Thyroid gland (tissue), 4 donors: ENCODE measurements at regions not wholly inside any gene's neighbourhood (a gene's known extent, or its start where the extent isn't known, plus 50 kb on each side); places are given as distances from the start of the nearest gene placed in this dataset.

Experiments used
- DNase-seq, 2 donors: peaks; one replicate each; pipeline ENCODE4 v3.0.0-alpha.2; 2019
- H3K27ac ChIP-seq, 3 donors: fragments of 200-600 bp; sonication (generic); 1 replicate in 2 of 3; 2 replicates in 1 of 3; pipeline ENCODE4 v1.5.1; 2016 to 2019; ENCODE audit warnings: mild to moderate bottlenecking in 1 of 3, moderate library complexity in 1 of 3
- H3K27me3 ChIP-seq: fragments of 200-600 bp; sonication (generic); one replicate; pipeline ENCODE4 v1.5.1; 2019
- H3K36me3 ChIP-seq, 2 donors: fragments of 200-600 bp; sonication (generic); one replicate each; pipeline ENCODE4 v1.5.1; 2016 to 2019
- H3K4me1 ChIP-seq, 2 donors: fragments of 200-600 bp; sonication (generic); one replicate each; pipeline ENCODE4 v1.5.1; 2017 to 2019
- H3K4me3 ChIP-seq, 3 donors: fragments of 200-600 bp; sonication (generic); replicated peaks in 1 of 3; 1 replicate in 2 of 3; 2 replicates in 1 of 3; pipeline ENCODE4 v1.5.1; 2016; ENCODE audit warnings: mild to moderate bottlenecking in 1 of 3
- H3K9me3 ChIP-seq: fragments of 200-600 bp; sonication (generic); one replicate; pipeline ENCODE4 v1.5.1; 2017
- POLR2A ChIP-seq, 2 donors: fragments of 450-650 bp; IDR thresholded peaks; one replicate each; pipeline ENCODE4 v1.6.1; 2017; ENCODE audit warnings: antibody characterized with exemption in 2 of 2, mild to moderate bottlenecking in 2 of 2, moderate library complexity in 1 of 2
- WGBS, 2 donors: methylation state at CpG; one replicate each; pipeline ENCODE4 v1.1.5; 2017; 5-methylcytosine and 5-hydroxymethylcytosine counted together
- intact Hi-C: fragments of 100-400 bp; cut with DNase I; formaldehyde crosslinking; loops from one replicate; pipeline ENCODE4 v1.15.1; 2023
- TF ChIP-seq, protein P1 (sequence below), 6 experiments: fragments of 200-600 bp in 3 of 6; fragments of 450-650 bp in 3 of 6; sonication (generic) in 3 of 6; IDR thresholded peaks; one replicate each; pipeline ENCODE4 v1.5.1; 2016 to 2019; ENCODE audit warnings: antibody characterized with exemption in 6 of 6, mild to moderate bottlenecking in 2 of 6, inconsistent platforms in 1 of 6, moderate library complexity in 1 of 6

DNA sequence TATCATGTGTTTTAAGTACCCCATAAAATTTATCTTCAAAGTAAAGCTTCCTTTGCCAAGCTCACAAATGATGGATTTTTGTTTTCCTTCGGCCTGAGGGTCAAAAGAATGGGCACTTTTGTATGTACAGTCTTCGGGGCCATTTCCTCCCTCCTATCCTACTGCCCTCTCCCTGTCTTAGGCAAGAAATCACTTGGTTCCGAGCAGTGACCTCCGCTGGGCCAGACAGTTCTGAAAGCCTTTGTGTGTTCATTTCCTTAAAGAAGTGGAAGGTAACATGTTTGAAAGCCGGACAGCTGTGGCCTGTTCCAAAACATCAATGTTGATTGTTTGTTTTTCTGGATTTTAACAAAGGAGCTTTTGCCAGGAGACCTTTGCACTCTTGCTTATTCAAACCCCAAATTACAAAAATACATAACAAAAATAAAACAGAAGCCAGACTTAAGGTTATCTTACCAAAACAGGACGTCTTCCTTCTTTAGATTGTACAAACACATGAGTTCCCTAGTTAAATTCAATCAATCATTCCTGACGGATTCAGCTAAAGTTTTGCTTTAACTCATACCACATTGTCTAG lies 110.6 kb upstream of the LIMCH1 start:
- intact Hi-C loops, result no loop called here
- Histone ChIP-seq H3K27ac (peak overlapping the region; percentile 91 to 96 (median 94)), H3K9me3 (no peaks in the 10 kb centered on the region), H3K27me3 (no peaks in the 10 kb centered on the region), H3K36me3 (no peaks in the 10 kb centered on the region), H3K4me1 (peaks cover 77 to 80% of the 10 kb centered on the region in 2 donors), H3K4me3 (no peak overlapping the region)
- TF ChIP-seq, protein P1, sequence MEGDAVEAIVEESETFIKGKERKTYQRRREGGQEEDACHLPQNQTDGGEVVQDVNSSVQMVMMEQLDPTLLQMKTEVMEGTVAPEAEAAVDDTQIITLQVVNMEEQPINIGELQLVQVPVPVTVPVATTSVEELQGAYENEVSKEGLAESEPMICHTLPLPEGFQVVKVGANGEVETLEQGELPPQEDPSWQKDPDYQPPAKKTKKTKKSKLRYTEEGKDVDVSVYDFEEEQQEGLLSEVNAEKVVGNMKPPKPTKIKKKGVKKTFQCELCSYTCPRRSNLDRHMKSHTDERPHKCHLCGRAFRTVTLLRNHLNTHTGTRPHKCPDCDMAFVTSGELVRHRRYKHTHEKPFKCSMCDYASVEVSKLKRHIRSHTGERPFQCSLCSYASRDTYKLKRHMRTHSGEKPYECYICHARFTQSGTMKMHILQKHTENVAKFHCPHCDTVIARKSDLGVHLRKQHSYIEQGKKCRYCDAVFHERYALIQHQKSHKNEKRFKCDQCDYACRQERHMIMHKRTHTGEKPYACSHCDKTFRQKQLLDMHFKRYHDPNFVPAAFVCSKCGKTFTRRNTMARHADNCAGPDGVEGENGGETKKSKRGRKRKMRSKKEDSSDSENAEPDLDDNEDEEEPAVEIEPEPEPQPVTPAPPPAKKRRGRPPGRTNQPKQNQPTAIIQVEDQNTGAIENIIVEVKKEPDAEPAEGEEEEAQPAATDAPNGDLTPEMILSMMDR (IDR thresholded peaks at IDR 0.05), result no peak
- TF ChIP-seq POLR2A (IDR thresholded peaks at IDR 0.05), result no peak
- WGBS, 2 donors, result 51 to 52% methylated on average over 7 of the region's 7 CpGs
- DNase-seq, result peak; percentile 51 to 64

DNA sequence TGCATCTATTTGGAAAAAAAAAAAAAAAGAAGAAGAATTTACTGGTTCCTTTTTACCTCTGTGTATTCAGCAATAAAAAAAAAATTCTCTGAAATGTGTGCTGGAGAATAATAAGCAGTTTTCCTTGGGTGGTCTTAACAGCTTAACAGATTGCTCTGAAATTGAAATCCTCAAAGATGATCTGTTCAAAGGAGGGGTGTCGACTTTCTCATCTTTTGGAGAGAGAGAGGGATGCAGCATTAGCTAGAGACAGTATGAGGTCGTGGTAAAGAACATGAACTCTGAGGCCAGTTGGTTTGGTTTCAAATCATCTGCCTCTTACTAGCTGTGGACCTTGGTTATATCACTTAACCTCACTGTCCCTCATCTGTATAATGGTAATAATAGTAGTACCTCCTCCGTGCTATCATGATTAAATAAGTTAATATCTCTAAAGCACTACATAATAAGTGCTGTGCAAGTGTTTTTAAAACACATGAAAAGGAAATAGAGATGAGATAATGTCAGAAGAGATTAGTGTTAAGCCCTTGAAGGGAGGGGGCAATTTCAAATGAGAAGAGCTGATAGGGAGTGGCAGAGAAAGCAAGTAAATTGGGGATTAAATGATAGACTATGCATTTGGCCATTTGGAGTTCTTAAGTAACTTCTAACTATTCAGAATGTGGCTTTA lies 109.9 kb upstream of the LIMCH1 start:
- H3K27ac ChIP-seq, result peak overlapping the region; percentile 91 to 96 (median 94)
- intact Hi-C loops, result no loop called here
- TF ChIP-seq, protein P1 (IDR thresholded peaks at IDR 0.05), result no peak
- TF ChIP-seq POLR2A (IDR thresholded peaks at IDR 0.05), result no peak
- no peak for DNase-seq
- H3K4me1 ChIP-seq, result peaks cover 84% of the 10 kb centered on the region in 2 donors
- H3K9me3 ChIP-seq, result no peaks in the 10 kb centered on the region
- no peaks in the 10 kb centered on the region for H3K36me3 ChIP-seq
- 73 to 74% methylated on average over 3 of the region's 3 CpGs for WGBS, 2 donors
- no peaks in the 10 kb centered on the region for H3K27me3 ChIP-seq
- H3K4me3 ChIP-seq, result no peak overlapping the region

DNA sequence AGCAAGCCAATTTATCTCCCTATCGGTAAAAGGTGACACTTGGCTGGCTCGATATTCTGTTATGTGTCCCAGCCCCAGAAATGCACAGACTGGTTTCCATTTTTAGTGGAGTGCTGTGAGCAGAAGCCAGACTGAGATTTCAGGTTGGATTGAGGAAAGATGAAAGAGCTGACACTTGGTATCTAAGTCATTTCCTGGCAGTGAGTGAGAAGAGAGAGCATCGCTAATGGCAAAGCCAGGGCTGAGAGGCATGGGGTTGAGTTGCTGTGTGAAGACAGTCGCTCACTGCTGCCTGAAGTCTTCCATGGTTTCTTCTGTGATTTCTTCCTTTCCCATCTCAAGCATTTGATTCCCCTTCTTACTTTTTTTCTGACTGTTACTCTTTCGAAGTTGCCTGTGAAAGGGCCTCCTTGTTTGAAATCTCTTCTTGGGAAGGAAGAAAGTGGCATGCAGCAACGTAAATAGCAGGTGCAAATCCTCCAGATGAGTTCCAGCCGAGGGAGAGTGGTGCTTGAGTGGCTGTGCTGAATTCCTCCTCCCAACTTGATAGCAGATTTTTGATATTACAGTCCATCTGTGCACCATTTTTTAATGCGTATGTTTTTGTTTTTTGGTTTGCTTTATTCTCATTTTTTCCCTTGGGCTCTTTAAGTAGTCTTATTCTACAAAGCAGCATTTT lies 109.2 kb upstream of the LIMCH1 start:
- 37 to 46% methylated on average over 8 of the region's 8 CpGs for WGBS, 2 donors
- TF ChIP-seq, protein P1 (IDR thresholded peaks at IDR 0.05), result no peak
- no peak for TF ChIP-seq POLR2A (IDR thresholded peaks at IDR 0.05)
- no peaks in the 10 kb centered on the region for H3K9me3 ChIP-seq
- H3K27ac ChIP-seq, result peak overlapping the region; percentile 91 to 96 (median 94)
- intact Hi-C loops, result no loop called here
- no peaks in the 10 kb centered on the region for H3K36me3 ChIP-seq
- peak; percentile 65 to 71 for DNase-seq
- peaks cover 89% of the 10 kb centered on the region in 2 donors for H3K4me1 ChIP-seq
- H3K27me3 ChIP-seq, result no peaks in the 10 kb centered on the region
- H3K4me3 ChIP-seq, result no peak overlapping the region

DNA sequence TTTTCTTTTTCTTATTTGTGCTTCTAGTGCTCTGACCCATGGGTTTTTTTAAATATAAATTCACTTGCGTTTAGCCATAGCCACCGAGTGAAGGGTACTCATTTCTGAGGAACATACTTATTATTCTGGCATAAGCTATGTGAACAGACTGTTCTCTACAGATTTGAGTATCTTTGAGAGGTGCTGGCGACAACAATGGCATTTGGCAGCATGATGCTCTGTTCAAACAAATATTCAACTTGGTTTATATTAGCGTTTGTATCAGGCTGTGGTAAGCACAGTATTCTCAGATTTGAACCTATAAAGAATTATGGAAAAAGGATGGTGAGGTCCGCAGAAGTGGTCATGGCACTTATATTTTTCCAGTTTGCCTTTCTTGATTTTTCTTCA lies 108.7 kb upstream of the LIMCH1 start:
- Histone ChIP-seq H3K27ac (peak overlapping the region; percentile 91 to 96 (median 94)), H3K4me3 (no peak overlapping the region), H3K9me3 (no peaks in the 10 kb centered on the region), H3K4me1 (peaks cover 84 to 89% of the 10 kb centered on the region in 2 donors), H3K27me3 (no peaks in the 10 kb centered on the region), H3K36me3 (no peaks in the 10 kb centered on the region)
- TF ChIP-seq, protein P1 (IDR thresholded peaks at IDR 0.05), result no peak
- TF ChIP-seq POLR2A (IDR thresholded peaks at IDR 0.05), result no peak
- intact Hi-C loops, result no loop called here
- WGBS, 2 donors, result 35 to 53% methylated on average over 5 of the region's 5 CpGs
- DNase-seq, result peak; percentile 80

DNA sequence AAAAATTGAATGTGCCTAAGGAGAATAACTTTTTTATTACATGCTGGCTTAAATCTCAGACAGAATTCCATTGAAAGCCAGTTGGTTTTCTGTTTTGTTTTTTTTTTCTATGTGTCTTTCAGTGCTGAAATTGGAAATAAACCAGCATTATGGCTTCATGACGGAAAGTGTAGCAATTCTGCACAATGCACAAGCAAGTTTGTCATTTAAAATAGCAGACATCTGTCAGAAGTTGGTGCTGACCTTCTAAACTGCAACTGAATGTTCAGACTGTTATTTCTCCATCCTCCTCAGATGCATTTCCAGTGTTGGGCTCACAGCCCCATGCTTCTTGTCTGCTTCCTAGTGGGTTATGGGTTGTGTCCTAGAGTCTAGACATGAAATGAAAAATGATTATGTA lies 107.2 kb upstream of the LIMCH1 start:
- intact Hi-C loops, result loop anchor here (10.0 kb wide), 1 partner anchor 66 kb away; no protein-coding TSS in a partner anchor
- TF ChIP-seq, protein P1 (IDR thresholded peaks at IDR 0.05), result no peak
- no peak for TF ChIP-seq POLR2A (IDR thresholded peaks at IDR 0.05)

More for the DNA sequence above, 107.2 kb upstream of the LIMCH1 start:
- peak overlapping the region; percentile 46 to 96 (median 91) for H3K27ac ChIP-seq
- peaks cover 71 to 77% of the 10 kb centered on the region in 2 donors for H3K4me1 ChIP-seq
- no peak for DNase-seq
- no peak overlapping the region for H3K4me3 ChIP-seq
- H3K9me3 ChIP-seq, result no peaks in the 10 kb centered on the region
- no peaks in the 10 kb centered on the region for H3K27me3 ChIP-seq
- WGBS, 2 donors, result 60 to 73% methylated on average over 1 of the region's 1 CpG
- no peaks in the 10 kb centered on the region for H3K36me3 ChIP-seq
